ENCODE measurements at regions not wholly inside any gene's neighbourhood (a gene's known extent, or its start where the extent isn't known, plus 50 kb on each side); places are given as distances from the start of the nearest gene placed in this dataset.

GRCh38 chr13:64675255-64675892, 2554.8 kb downstream of the PCDH9 start:
- no peaks in the 10 kb centered on the region for H3K36me3 ChIP-seq
- DNase-seq: no peak
- no peaks in the 10 kb centered on the region for H3K9me3 ChIP-seq
- no peaks in the 10 kb centered on the region for H3K27me3 ChIP-seq
- no peak overlapping the region for H3K4me3 ChIP-seq (ENCODE audit: low read depth, low read length)
- TF ChIP-seq, protein P1, sequence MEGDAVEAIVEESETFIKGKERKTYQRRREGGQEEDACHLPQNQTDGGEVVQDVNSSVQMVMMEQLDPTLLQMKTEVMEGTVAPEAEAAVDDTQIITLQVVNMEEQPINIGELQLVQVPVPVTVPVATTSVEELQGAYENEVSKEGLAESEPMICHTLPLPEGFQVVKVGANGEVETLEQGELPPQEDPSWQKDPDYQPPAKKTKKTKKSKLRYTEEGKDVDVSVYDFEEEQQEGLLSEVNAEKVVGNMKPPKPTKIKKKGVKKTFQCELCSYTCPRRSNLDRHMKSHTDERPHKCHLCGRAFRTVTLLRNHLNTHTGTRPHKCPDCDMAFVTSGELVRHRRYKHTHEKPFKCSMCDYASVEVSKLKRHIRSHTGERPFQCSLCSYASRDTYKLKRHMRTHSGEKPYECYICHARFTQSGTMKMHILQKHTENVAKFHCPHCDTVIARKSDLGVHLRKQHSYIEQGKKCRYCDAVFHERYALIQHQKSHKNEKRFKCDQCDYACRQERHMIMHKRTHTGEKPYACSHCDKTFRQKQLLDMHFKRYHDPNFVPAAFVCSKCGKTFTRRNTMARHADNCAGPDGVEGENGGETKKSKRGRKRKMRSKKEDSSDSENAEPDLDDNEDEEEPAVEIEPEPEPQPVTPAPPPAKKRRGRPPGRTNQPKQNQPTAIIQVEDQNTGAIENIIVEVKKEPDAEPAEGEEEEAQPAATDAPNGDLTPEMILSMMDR (IDR thresholded peaks at IDR 0.05; ENCODE audit: low read depth, low read length): no peak
- no peaks in the 10 kb centered on the region for H3K4me1 ChIP-seq

DNA sequence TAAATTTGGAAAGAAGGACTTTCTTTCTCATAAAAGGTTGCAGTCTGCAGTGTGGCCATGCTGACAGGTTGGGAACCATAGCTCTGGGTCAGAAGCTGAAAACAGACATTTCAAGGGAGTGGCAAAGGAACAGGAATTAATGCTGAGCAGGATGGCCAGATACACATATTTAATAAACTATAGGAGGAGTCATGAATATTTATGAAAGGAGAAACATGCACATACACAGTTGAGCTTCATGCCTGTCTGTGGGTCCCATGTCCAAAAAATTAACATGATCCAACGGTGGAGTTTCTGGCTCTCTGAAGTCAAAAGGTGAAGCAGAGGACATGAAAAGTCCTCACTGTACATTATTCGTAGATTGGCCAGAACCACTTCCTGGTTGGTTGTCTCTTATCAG, 2556.0 kb downstream of the PCDH9 start:
- Histone ChIP-seq H3K27me3 (no peaks in the 10 kb centered on the region), H3K4me1 (no peaks in the 10 kb centered on the region)
- TF ChIP-seq, protein P1 (IDR thresholded peaks at IDR 0.05; ENCODE audit: low read depth, low read length): no peak

DNA sequence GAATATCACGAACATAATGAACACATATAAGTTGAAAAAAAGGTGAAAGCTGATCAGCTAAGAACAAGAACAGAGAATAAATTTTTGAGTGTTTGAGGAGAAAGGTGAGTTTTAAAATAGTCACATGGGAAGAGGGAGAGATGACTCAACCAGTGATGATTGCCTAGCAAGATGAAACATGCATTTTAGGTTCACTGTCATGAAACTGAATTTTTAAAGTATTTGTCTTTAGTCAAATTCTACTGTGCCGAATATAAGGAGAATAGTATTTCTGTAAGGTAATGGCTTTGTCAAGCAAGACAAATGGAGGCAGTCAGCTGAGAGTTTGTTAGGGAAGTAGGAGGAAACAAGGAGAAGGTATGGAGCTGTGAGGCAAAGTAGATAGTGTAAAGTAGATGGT, 2557.4 kb downstream of the PCDH9 start:
- no peak overlapping the region for H3K4me3 ChIP-seq (ENCODE audit: low read depth, low read length)

More for the DNA sequence above, 2556.0 kb downstream of the PCDH9 start:
- H3K9me3 ChIP-seq: no peaks in the 10 kb centered on the region
- no peak for DNase-seq
- H3K36me3 ChIP-seq: no peaks in the 10 kb centered on the region
- H3K4me3 ChIP-seq (ENCODE audit: low read depth, low read length): no peak overlapping the region

GRCh38 chr13:64662887-64663593, 2567.1 kb downstream of the PCDH9 start:
- Histone ChIP-seq H3K36me3 (no peaks in the 10 kb centered on the region), H3K9me3 (no peaks in the 10 kb centered on the region), H3K27me3 (no peaks in the 10 kb centered on the region), H3K4me1 (no peaks in the 10 kb centered on the region), H3K4me3 (ENCODE audit: low read depth, low read length) (no peak overlapping the region)
- TF ChIP-seq, protein P1 (IDR thresholded peaks at IDR 0.05; ENCODE audit: low read depth, low read length): no peak
- DNase-seq: no peak

More for the DNA sequence above, 2557.4 kb downstream of the PCDH9 start:
- H3K36me3 ChIP-seq: no peaks in the 10 kb centered on the region
- TF ChIP-seq, protein P1 (IDR thresholded peaks at IDR 0.05; ENCODE audit: low read depth, low read length): no peak
- no peak for DNase-seq
- H3K4me1 ChIP-seq: no peaks in the 10 kb centered on the region
- H3K27me3 ChIP-seq: no peaks in the 10 kb centered on the region
- H3K9me3 ChIP-seq: no peaks in the 10 kb centered on the region

DNA sequence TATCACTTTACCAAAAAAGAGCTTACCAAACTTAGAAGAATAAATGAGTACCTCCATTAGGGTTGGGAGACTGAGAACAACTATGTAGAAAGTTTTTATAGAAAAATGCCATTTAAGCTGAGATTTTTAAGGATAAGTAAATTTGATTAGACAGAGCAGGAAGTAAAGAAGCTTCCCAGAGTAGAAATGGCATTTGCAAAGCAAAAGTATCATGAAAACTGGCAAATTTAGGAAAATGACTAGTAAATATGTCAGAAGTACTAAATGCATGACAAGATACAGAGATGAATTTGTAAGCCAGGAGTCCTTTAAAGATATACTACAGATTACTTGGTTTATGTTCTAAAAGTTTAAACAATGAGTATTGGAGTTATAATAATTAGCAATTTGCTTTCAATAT, 2581.8 kb downstream of the PCDH9 start:
- Histone ChIP-seq H3K27me3 (no peaks in the 10 kb centered on the region), H3K36me3 (no peaks in the 10 kb centered on the region), H3K4me3 (ENCODE audit: low read depth, low read length) (no peak overlapping the region), H3K4me1 (no peaks in the 10 kb centered on the region), H3K9me3 (no peaks in the 10 kb centered on the region)
- no peak for DNase-seq
- TF ChIP-seq, protein P1 (IDR thresholded peaks at IDR 0.05; ENCODE audit: low read depth, low read length): no peak

DNA sequence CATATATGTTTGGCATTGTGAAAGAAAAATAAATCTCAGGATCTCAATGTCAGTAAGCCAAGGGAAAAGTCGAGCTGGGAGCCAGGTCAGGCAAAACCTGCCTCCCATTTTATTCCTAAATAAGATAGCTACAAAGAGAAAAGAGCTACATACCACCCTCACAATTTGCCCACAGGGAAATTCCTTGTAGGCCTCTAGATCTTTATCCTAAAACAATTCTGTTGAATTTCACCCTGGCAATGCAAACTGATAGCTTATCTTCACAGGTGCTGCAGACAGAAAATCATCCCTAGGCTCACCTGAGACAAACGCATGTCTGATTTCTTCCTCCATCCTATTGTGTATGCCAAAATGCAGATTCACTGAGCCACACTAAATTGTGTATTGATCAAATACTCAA, 2587.1 kb downstream of the PCDH9 start:
- no peaks in the 10 kb centered on the region for H3K27me3 ChIP-seq
- no peaks in the 10 kb centered on the region for H3K4me1 ChIP-seq
- TF ChIP-seq, protein P1 (IDR thresholded peaks at IDR 0.05; ENCODE audit: low read depth, low read length): no peak
- no peaks in the 10 kb centered on the region for H3K9me3 ChIP-seq
- DNase-seq: no peak
- H3K4me3 ChIP-seq (ENCODE audit: low read depth, low read length): no peak overlapping the region
- no peaks in the 10 kb centered on the region for H3K36me3 ChIP-seq

All from BE2C (cell line).